ENCODE measurements at regions not wholly inside any gene's neighbourhood (a gene's known extent, or its start where the extent isn't known, plus 50 kb on each side); places are given as distances from the start of the nearest gene placed in this dataset.
"Not testable (repeated sequence)": the region's sequence is repeated elsewhere in the genome, so short reads cannot be mapped to it uniquely, and the experiment has no call there.

- no peak for DNase-seq
Measured at GRCh38 chr7:106372126-106372525, 87.3 kb upstream of the NAMPT start.

DNA sequence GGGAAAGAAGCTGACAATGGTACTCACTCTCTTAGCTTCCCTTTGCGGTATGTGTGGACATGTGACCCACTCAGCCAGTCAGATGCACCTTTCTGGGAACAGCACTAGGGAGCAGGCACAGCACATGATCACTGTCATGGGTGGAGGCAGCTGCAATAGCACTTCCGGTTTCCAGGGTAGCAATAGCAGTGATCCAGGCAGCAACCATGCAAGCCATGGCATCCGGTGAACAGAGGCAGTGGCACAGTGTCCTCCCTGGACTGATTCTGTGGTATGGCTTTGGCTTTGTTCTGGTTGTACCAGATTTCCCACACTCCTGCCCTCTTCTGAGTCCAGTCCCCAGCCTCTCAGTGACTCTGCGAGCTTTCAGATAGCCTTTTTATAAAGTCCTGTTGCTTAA, 86.8 kb upstream of the NAMPT start:
- no peak for DNase-seq

DNA sequence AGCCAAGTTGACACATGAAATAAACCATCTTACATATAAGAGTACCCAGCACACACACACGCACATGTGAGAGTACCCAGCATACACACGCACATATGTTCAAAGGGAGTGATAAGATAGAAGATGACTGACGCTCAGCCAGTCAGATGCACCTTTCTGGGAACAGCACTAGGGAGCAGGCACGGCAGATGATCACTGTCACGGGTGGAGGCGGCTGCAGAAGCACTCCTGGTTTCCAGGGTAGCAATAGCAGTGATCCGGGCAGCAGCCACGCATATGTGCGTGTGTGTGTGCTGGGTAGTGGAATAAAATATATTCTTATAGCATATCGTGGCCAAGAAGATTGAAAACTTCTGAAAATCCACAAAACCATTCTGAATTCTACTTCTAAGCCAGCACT, 85.8 kb upstream of the NAMPT start:
- no peak for DNase-seq

DNA sequence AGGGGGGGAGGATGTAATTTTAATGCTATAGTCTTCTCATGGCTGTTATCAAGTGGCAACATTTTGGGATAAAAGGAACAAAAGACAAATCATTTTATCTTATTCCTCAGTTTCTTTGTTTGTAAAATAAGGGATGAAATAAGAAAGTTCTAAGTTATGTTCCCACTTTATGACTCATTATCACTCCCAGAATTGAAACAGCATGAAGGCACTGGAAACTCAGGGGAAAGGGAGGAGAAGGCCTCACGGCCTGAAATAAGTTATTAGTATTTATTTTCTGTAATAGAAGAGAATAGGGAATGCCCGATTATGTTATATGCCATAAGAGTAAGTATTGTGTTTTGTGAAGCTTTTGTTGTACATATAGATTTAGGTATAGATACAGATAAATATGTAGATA, 85.0 kb upstream of the NAMPT start:
- DNase-seq: no peak

- no peak for DNase-seq
Measured at GRCh38 chr7:106369352-106369751, 84.6 kb upstream of the NAMPT start.

DNA sequence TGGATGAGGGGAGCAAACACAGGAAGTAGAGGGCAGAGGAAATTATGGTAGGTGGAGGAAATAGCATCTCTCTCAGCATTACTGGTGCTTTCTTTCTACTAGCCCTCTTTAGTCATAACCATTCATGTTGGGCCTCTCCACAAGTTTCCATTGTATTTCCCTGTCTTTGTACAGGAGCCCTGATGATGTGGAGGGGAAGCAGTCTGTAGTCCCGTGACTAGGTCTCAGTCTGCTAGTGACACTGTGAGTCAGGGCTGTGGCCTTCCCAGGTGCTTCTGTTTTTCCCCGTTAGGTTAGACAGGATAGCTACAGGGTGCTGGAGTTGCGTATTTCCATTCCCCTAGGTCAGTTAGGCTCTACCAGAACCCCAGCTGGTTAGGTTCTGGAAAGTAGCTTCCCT, 82.9 kb upstream of the NAMPT start:
- no peak for DNase-seq

DNA sequence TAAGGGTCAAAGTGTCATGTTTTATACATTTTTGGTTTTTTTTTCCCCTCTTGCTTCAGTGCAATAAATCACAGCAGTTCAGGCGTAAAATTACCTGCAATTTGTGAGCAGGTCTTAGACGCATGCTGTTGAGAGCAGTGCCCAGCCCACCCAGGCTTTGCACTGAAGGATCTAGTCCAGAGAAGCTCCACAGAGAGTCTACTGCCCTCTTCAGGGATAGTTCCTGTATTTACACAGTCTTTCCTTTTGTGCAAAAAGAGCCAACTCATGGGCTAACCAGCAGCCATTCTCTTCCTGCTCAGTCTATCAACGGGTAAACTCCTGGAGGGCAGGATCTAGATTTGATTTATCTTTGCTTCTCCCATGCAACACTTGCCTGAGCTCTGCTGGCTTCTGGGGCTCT, 82.2 kb upstream of the NAMPT start:
- DNase-seq: no peak

DNA sequence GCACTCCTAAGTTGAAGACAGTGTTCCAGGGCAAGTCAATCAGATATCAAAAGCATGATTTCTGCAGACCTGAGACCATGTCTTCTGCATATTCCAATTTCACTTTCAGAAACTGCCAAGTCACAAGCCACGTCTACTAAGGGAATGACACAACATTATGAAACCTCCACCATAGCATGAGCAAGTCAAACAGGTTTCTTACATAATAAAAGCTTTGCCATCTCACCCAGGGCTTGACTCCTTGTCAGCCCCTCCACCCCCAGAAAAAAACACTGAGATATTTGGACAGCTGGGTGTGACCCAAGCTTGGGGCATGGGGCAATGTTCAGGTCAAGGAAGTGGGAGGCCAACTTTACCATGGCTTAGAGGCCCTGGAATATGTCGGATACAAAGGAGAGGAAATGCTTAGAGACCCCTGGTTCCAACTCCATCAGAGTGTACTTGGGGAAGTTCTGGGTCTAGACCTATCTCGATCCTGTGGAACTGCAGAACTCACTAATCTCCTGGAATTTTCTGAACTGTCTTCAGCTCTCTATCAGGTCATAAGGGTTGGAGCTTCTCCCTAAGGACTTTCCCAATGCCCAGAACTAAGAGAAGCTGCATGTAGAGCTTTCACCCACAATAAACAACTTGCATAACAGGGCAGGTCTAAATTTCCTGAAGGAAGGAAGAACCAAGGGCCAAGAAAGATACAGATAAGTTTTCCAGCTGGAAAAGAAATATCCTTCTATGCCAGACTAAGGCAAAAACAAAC, 80.6 kb upstream of the NAMPT start:
- DNase-seq: no peak

DNA sequence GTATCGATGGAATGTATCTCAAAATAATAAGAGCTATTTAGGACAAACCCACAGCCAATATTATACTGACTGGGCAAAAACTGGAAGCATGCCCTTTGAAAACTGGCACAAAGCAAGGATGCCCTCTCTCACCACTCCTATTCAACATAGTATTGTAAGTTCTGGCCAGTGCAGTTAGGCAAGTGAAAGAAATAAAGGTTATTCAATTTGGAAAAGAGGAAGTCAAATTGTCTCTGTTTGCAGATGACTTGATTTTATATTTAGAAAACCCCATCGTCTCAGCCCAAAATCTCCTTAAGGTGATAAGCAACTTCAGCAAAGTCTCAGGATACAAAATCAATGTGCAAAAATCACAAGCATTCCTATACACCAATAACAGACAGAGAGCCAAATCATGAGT, 77.7 kb upstream of the NAMPT start:
- DNase-seq: not testable (repeated sequence)

DNA sequence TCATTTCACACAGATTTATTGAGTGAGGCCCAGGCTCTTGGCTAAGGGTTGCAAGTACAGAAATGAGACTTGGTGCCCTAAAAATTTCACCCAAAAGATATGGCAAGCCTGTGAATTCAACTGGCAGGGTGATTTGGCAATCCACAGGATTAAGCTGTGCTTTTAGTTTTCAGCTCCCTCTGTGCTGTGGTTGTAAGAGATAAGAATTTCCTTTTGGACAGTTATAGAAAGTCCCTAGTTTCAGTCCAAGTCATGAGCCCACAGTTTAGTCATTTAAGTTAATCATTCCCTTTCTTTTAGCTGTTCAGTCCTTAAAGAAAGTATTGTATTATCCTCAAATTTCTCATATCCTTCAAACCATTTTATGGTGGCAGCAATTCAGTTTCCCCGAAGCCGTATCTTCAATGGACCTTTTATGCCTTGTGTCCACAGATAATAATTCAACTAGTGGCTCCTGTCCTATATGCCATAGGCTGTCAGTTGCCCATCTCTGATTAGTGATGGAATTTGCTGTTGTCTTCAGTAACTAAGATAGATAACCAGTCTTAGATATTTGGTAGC, 73.4 kb upstream of the NAMPT start:
- DNase-seq: no peak

DNA sequence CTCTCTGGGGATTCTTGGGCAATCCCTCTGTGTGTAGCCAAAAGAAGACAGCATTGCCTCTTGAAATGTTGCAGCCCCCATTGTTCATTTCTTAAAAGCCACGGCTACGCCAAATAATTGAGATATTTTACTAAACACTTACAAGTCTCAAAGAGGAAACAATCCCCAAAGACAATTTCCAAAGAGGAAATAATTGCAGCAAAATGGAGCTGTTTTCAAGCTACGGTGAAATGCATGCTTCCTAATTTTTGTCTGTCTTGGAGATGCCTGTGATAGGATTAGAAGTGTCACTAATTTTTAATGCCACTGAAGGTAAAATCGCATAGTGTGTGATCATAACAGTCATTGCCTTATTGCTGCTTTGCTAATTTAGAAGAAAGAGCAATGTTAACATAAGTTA, 72.9 kb upstream of the NAMPT start:
- no peak for DNase-seq

- no peak for DNase-seq
Measured at GRCh38 chr7:106354822-106355221, 70.0 kb upstream of the NAMPT start.

GRCh38 chr7:106353944-106354343, 69.2 kb upstream of the NAMPT start:
- DNase-seq: no peak

DNA sequence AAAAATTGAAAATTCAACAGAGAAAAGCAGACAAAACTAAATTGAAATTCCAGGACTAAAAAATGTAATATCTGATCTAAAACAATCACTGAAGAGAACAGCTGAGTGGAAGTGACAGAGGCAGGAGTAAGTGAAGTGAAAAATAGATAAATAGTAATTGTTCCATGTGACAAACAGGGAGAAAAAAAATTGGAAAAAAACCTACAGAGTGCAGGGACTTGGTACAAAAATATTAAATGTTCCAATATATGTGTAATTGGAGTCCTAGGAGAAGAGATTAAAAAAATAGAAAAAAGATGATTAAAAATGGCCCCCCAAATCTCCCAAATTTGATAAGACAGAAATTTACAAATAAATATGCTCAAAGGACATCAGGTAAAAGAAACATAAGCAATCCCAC, 63.4 kb upstream of the NAMPT start:
- DNase-seq: no peak

GRCh38 chr7:106347229-106347833, 62.5 kb upstream of the NAMPT start:
- DNase-seq: no peak

GRCh38 chr7:106346678-106347217, 62.0 kb upstream of the NAMPT start:
- DNase-seq: no peak

DNA sequence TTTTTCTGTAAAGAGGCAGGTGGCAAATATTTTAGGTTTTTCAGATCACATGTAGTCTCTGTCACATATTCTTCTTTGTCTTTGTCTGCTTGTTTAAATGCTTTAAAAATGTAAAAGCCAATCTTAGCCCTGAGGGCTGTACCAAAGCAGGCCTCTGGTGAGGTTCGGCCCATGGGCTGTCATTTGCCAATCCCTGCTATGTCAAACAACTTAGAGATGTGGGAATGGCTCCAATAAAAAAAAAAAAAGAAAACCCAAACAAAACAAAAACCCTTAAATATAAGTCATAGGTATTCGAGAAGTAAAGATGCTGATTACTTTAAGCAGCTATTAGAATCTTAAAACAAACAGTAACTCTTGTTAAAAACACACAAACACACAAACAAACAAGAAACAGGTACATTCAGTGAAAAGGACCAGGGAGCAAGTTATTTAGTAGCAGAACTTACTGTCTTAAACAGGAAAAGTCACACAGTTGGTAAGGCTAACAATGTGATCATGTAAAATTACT, 61.4 kb upstream of the NAMPT start:
- no peak for DNase-seq

- no peak for DNase-seq
Measured at GRCh38 chr7:106345421-106346166, 60.8 kb upstream of the NAMPT start.

GRCh38 chr7:106344861-106345260, 60.1 kb upstream of the NAMPT start:
- DNase-seq: no peak

GRCh38 chr7:106344211-106344610, 59.4 kb upstream of the NAMPT start:
- no peak for DNase-seq

DNA sequence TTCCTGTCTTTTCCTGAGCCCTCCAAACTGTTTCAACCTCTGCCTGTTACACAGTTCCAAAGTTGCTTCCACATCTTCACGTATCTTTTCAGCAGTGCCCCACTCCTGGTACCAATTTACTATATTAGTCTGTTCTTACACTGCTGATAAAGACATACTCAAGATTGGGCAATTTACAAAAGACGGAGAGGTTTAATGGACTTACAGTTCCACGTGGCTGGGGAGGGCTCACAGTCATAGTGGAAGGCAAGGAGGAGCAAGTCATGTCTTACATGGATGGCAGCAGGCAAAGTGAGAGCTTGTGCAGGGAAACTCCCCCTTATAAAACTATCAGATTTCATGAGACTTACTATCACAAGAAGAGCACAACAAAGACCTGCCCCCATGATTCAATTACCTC, 57.3 kb upstream of the NAMPT start:
- DNase-seq: not testable (repeated sequence)

DNA sequence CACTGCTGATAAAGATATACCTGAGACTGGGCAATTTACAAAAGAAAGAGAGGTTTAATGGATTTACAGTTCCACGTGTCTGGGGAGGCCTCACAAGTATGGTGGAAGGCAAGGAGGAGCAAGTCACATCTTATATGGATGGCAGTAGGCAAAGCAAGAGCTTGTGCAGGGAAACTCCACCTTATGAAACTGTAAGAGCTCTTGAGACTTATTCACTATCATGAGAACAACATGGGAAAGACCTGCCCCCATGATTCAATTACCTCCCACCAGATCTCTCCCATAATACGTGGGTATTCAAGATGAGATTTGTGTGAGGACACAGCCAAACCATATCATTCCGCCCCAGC, 55.4 kb upstream of the NAMPT start:
- not testable (repeated sequence) for DNase-seq

- no peak for DNase-seq
Measured at GRCh38 chr7:106339513-106340246, 54.9 kb upstream of the NAMPT start.

Data from NCI-H187 treated with DMSO at 0.1 percent for 48 hours (cell line).